Body of pancreas (tissue), 4 donors: ENCODE measurements at regions not wholly inside any gene's neighbourhood (a gene's known extent, or its start where the extent isn't known, plus 50 kb on each side); places are given as distances from the start of the nearest gene placed in this dataset.

ENCODE experiments used
- POLR2A ChIP-seq, 3 donors: fragments of 450-650 bp; IDR thresholded peaks; one replicate each; pipeline ENCODE4 v1.6.1; 2016; ENCODE audit warnings: antibody characterized with exemption in 3 of 3, mild to moderate bottlenecking in 2 of 3
- TF ChIP-seq, protein P1 (sequence below), 7 experiments: fragments of 450-650 bp in 4 of 7; fragments of 200-600 bp in 3 of 7; sonication (generic) in 3 of 7; IDR thresholded peaks; one replicate each; pipeline ENCODE4 v1.5.1; 2016 to 2019; ENCODE audit warnings: antibody characterized with exemption in 7 of 7

- TF ChIP-seq, protein P1, sequence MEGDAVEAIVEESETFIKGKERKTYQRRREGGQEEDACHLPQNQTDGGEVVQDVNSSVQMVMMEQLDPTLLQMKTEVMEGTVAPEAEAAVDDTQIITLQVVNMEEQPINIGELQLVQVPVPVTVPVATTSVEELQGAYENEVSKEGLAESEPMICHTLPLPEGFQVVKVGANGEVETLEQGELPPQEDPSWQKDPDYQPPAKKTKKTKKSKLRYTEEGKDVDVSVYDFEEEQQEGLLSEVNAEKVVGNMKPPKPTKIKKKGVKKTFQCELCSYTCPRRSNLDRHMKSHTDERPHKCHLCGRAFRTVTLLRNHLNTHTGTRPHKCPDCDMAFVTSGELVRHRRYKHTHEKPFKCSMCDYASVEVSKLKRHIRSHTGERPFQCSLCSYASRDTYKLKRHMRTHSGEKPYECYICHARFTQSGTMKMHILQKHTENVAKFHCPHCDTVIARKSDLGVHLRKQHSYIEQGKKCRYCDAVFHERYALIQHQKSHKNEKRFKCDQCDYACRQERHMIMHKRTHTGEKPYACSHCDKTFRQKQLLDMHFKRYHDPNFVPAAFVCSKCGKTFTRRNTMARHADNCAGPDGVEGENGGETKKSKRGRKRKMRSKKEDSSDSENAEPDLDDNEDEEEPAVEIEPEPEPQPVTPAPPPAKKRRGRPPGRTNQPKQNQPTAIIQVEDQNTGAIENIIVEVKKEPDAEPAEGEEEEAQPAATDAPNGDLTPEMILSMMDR (IDR thresholded peaks at IDR 0.05), result no peak
- no peak for TF ChIP-seq POLR2A (IDR thresholded peaks at IDR 0.05)
These were observed 338.3 kb upstream of the SGO1 start for GRCh38 chr3:20524328-20524727.
